ENCODE measurements at regions not wholly inside any gene's neighbourhood (a gene's known extent, or its start where the extent isn't known, plus 50 kb on each side); places are given as distances from the start of the nearest gene placed in this dataset.

DNA sequence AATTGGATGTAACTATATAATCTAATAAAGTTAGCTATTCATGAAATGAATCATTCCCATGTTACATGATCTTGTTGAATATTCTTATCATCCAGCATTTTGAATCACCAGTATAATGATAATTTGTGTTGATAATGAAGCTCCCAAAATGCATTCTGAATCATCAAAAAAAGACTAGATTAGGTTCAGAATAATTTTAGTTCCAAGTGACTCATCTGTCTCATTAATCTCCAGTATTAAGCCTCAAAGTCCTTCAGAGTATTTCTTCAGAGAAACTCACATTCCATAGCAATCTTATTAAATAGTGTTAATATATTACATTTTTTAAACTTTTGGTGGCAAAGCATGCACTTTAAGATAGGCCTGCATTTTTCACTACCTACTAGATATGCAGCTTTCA is 207.5 kb downstream of the SLITRK5 start:
- POLR2A ChIA-PET = no interaction called here
- no peak overlapping the region for H2AFZ ChIP-seq (ENCODE audit: low read depth, low read length)
- no peak overlapping the region for H3K27ac ChIP-seq (ENCODE audit: extremely low read depth, low read depth, low read length)
- H3K36me3 ChIP-seq (ENCODE audit: control insufficient read depth, insufficient read depth, low read length) = no peaks in the 10 kb centered on the region
- H3K9ac ChIP-seq (ENCODE audit: insufficient read depth in 1 of 2, low read depth in 2 of 2, low read length in 2 of 2) = no peak overlapping the region
- no peaks in the 10 kb centered on the region for H3K9me3 ChIP-seq (replicated peaks; ENCODE audit: control insufficient read depth, insufficient read depth, low read depth, low read length)
- no peaks in the 10 kb centered on the region for H3K9me1 ChIP-seq (ENCODE audit: control insufficient read depth, insufficient read depth, low read length)
- no peaks in the 10 kb centered on the region for H3K4me1 ChIP-seq (replicated peaks in 1 of 2; ENCODE audit: control insufficient read depth in 2 of 2, insufficient read depth in 2 of 2, low read length in 2 of 2)
- intact Hi-C loops (cut with micrococcal nuclease) = no loop called here
- no peak for TF ChIP-seq CBFB (CRISPR knock-in tag; IDR thresholded peaks at IDR 0.05)
- no peak for TF ChIP-seq KDM2B (CRISPR knock-in tag; IDR thresholded peaks at IDR 0.05)
- ATAC-seq (no peak), FAIRE-seq (no peak), DNase-seq (ENCODE audit: extremely low read depth in 1 of 4, low spot score in 3 of 4) (no peak)
- no peaks in the 10 kb centered on the region for H3K79me2 ChIP-seq (ENCODE audit: control insufficient read depth, insufficient read depth, low read length)
- H3K4me3 ChIP-seq = no peak overlapping the region
- no peaks in the 10 kb centered on the region for H4K20me1 ChIP-seq (replicated peaks; ENCODE audit: control insufficient read depth, insufficient read depth, low read length)
- BruUV-seq (replicated peaks) = no TSS peak
- in situ Hi-C loops (cut with MboI) = no loop called here
- H3K4me2 ChIP-seq (ENCODE audit: insufficient read depth, low read length) = no peak overlapping the region
- H3K27me3 ChIP-seq (ENCODE audit: control insufficient read depth in 2 of 2, insufficient read depth in 2 of 2, low read length in 2 of 2) = no peaks in the 10 kb centered on the region
- CTCF ChIA-PET (ENCODE audit: low intra/inter-chr PET ratio) = no interaction called here

DNA sequence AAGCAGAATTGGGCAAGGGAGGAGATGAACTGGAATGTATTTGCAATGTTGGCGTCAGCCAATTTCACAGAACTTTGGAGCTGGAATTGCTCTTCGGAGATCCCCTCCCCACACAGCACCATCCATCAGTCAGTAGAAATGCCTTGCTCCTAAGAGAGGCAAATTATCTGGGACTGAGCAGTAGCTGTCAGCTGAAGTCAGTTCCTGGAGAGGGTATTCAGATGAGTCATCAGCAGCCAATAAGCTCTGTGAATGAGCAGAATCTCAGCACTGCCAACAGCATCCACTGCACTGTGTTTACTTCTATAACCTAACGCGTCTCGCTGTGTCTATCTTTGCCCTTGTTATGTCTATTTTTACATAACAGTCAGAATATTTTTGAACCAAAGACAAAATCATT is 213.7 kb downstream of the SLITRK5 start:
- no peaks in the 10 kb centered on the region for H3K79me2 ChIP-seq (ENCODE audit: control insufficient read depth, insufficient read depth, low read length)
- H3K9ac ChIP-seq (ENCODE audit: insufficient read depth in 1 of 2, low read depth in 2 of 2, low read length in 2 of 2) = no peak overlapping the region
- no peaks in the 10 kb centered on the region for H3K36me3 ChIP-seq (ENCODE audit: control insufficient read depth, insufficient read depth, low read length)
- 2% methylated on average over 5 of the region's 5 CpGs for WGBS (ENCODE audit: insufficient coverage, low coverage, missing lambda C conversion rate)
- POLR2A ChIA-PET = no interaction called here
- no peak overlapping the region for H3K27ac ChIP-seq (ENCODE audit: extremely low read depth, low read depth, low read length)
- ATAC-seq (no peak), DNase-seq (ENCODE audit: extremely low read depth in 1 of 4, low spot score in 3 of 4) (no peak), FAIRE-seq (no peak)
- CTCF ChIA-PET (ENCODE audit: low intra/inter-chr PET ratio) = no interaction called here
- BruUV-seq (replicated peaks) = no TSS peak
- H3K9me3 ChIP-seq (replicated peaks; ENCODE audit: control insufficient read depth, insufficient read depth, low read depth, low read length) = no peaks in the 10 kb centered on the region
- in situ Hi-C loops (cut with MboI) (no loop called here), intact Hi-C loops (cut with micrococcal nuclease) (no loop called here)
- no peak overlapping the region for H2AFZ ChIP-seq (ENCODE audit: low read depth, low read length)
- no peaks in the 10 kb centered on the region for H3K4me1 ChIP-seq (replicated peaks in 1 of 2; ENCODE audit: control insufficient read depth in 2 of 2, insufficient read depth in 2 of 2, low read length in 2 of 2)
- H3K9me1 ChIP-seq (ENCODE audit: control insufficient read depth, insufficient read depth, low read length) = no peaks in the 10 kb centered on the region
- no peaks in the 10 kb centered on the region for H4K20me1 ChIP-seq (replicated peaks; ENCODE audit: control insufficient read depth, insufficient read depth, low read length)
- H3K4me2 ChIP-seq (ENCODE audit: insufficient read depth, low read length) = no peak overlapping the region
- no peak overlapping the region for H3K4me3 ChIP-seq
- no peaks in the 10 kb centered on the region for H3K27me3 ChIP-seq (ENCODE audit: control insufficient read depth in 2 of 2, insufficient read depth in 2 of 2, low read length in 2 of 2)
- TF ChIP-seq MCM3 (IDR thresholded peaks at IDR 0.05) = no peak
- no peak for TF ChIP-seq SIN3A (IDR thresholded peaks at IDR 0.05; ENCODE audit: borderline replicate concordance in 2 of 2, control insufficient read depth in 1 of 2, low read depth in 2 of 2, low read length in 2 of 2)
- no peak for TF ChIP-seq ZNF507 (tag; conservative IDR thresholded peaks at IDR 0.05)
- TF ChIP-seq ZNF140 (CRISPR knock-in tag; IDR thresholded peaks at IDR 0.05) = no peak
- TF ChIP-seq, protein P1, sequence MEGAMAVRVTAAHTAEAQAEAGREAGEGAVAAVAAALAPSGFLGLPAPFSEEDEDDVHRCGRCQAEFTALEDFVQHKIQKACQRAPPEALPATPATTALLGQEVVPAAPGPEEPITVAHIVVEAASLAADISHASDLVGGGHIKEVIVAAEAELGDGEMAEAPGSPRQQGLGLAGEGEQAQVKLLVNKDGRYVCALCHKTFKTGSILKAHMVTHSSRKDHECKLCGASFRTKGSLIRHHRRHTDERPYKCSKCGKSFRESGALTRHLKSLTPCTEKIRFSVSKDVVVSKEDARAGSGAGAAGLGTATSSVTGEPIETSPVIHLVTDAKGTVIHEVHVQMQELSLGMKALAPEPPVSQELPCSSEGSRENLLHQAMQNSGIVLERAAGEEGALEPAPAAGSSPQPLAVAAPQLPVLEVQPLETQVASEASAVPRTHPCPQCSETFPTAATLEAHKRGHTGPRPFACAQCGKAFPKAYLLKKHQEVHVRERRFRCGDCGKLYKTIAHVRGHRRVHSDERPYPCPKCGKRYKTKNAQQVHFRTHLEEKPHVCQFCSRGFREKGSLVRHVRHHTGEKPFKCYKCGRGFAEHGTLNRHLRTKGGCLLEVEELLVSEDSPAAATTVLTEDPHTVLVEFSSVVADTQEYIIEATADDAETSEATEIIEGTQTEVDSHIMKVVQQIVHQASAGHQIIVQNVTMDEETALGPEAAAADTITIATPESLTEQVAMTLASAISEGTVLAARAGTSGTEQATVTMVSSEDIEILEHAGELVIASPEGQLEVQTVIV (CRISPR knock-in tag; IDR thresholded peaks at IDR 0.05; ENCODE audit: borderline replicate concordance) = no peak
- no peak for TF ChIP-seq PHF20 (IDR thresholded peaks at IDR 0.05; ENCODE audit: partially characterized antibody)
- TF ChIP-seq HSF4 (CRISPR knock-in tag; IDR thresholded peaks at IDR 0.05; ENCODE audit: borderline replicate concordance) = no peak
- TF ChIP-seq PHTF2 (CRISPR knock-in tag; IDR thresholded peaks at IDR 0.05) = no peak

Data from K562 (cell line).